Fibroblast of peridontal ligament (primary cell): ENCODE measurements at regions not wholly inside any gene's neighbourhood (a gene's known extent, or its start where the extent isn't known, plus 50 kb on each side); places are given as distances from the start of the nearest gene placed in this dataset.

Experiments
- DNase-seq: peaks from one replicate; pipeline ENCODE4 v3.0.0-alpha.2; 2010; ENCODE audit errors: extremely low read depth

DNA sequence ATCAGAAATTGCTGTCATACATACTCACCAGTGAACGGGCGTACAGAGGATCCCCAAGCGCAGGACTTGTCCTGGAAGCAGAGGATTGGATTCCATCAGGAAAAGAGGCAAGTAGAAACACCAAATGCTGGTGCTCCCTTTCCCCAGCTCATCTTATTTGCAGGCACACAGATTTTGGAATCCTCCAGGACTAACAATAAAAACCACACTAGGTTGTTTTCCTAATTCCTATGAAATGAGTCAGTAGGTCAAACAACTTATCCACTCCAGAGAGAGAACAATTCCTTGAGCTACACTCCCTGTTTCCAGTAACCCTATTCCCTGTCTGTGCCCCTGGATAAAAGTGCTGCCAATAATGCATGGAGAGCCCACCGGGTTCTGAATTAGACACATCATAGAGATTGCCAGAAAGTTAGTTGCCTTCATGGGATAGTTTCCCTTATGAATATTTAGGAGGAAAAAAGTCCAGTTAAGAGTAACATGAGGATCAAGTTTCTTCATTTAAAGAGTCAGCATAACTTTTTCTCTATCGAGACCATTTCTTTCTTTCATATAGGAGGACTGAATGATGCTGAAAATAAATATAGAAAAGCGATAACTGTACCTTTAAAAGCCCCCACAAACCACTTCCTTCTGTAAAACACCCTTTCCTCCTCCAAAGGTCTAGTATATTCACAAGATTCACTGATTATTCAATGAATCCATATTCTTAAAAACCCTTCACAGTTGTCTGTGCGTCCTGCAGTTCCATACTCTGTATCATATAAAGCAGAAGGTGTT lies 178.3 kb upstream of the KLF14 start:
- peak; percentile 89 for DNase-seq

DNA sequence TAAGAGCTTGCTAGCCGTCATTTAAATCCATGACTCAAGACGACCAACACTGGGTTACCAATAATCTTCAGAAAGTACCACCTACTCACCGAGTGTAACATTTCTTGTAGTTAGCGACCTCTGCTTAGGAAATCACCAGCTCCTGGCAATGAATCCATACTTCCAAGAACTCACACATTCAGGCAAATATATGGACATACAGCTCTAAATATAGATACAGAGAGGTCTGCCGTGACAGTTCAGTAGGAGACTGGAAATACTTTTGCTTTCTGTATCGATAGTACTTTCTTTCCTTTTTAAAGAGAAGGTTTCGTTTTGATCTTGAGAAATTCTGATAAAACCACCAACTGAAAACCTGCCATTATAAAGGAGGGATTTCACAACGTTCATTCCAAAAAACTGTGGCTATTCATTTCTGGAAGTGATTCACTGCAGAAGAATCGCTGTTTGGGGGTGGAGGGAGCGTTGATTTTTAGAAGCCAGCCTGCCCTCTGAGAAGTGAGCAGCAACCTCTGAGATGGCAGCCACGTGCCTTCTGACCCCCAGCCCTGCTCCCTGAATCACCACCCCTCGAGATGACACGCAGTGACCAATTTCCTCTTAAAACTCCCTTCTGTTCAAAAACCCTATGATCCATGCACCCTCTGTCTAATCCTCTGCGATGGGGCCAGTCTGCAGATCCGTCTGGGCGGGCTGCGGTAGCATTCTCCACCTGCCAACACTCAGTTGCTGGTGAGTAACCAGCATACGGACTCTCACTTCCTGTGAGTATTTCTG lies 179.0 kb upstream of the KLF14 start:
- peak; percentile 99 for DNase-seq

DNA sequence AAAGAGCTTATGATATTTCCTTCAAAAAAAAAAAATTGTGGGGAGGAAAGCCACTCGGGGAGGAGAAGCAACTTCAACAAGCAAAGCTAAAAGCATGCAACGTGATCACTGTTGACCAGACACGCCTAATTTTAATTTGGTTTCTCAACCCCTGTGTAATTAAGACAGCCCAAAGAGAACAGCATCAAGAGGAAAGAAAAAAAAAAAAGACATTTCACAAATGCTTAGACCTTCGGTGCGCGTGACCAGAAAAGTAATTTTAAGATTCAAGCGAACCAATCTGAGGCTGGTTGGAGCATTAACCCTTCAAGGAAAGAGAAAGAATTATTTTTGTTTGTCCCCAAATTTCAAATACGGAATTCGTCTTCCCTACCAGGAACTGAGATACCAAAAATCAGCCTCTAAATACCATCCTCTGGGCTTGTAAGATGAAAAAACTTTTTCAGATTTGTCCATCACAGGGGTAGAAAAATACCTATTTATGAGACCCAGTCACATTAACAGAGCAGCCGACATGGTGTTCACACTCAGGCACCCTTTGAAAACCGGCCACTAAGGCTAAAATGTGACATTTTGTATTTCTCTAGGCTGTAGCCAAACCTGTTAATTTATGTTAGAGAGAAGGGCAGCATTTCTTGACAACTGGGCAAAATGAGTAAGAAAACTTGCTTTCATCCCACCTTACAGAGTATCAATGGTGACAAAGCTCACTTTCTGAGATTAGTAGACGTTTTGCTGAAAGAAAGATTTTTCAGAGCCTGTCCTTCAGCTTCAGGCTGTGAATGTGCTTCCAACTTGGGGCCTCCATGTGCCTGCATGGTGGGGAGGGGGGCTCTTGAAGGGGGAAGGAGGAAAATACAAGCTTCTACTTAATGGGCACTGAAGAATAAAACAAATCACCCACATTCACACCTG lies 179.9 kb upstream of the KLF14 start:
- DNase-seq = no peak

DNA sequence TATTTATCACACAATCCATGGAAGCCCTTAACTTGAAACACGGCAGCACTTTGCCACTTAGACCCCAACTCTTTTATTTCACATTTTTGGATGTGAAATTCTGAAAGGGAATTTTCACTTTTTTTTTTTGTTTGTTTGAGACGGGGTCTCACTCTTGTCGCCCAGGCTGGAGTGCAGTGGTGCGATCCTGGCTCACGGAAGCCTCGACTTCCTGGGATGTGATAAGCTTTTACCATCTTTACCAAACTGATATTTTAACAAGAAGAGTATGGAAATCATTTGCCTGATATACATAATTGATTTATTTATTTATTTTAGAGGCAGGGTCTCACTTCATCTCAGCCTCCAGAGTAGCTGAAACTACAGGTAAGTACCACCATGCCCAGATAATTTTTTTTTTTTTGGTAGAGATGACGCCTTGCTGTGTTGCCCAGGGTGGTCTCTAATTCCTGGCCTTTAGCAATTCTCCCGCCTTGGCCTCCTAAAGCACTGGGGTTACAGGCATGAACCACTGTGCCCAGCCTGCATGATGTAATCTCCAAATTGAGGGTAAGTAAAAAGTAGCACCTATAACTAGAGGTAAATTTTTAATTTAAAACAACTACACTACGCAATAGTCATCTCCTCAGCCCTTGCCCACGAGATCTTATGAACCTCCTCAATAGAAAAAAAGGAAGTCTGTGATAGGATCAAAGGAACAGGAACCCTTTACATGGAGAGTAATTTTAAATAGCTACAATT lies 180.7 kb upstream of the KLF14 start:
- no peak for DNase-seq

DNA sequence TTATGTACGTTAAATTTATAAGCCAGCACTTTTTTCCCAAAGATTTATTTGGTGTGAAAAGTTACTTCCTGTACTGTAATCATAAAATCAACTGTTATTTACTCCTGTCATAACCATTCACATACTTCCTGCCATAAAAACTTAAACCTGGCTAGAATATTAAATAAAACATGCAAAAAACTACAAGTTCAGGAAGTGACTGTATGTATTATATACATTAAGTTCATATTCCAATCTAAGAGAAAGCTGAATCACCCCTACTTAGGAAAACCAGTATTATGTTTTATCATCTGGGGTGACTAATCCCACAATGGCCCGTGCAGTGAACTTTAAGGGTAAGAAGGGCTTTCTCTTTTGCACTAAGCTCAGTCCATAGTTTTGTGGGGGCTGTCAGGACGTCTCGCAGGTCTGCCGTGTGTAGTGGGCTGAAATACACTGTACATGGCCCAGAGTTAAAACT lies 183.7 kb upstream of the KLF14 start:
- peak; percentile 71 for DNase-seq

DNA sequence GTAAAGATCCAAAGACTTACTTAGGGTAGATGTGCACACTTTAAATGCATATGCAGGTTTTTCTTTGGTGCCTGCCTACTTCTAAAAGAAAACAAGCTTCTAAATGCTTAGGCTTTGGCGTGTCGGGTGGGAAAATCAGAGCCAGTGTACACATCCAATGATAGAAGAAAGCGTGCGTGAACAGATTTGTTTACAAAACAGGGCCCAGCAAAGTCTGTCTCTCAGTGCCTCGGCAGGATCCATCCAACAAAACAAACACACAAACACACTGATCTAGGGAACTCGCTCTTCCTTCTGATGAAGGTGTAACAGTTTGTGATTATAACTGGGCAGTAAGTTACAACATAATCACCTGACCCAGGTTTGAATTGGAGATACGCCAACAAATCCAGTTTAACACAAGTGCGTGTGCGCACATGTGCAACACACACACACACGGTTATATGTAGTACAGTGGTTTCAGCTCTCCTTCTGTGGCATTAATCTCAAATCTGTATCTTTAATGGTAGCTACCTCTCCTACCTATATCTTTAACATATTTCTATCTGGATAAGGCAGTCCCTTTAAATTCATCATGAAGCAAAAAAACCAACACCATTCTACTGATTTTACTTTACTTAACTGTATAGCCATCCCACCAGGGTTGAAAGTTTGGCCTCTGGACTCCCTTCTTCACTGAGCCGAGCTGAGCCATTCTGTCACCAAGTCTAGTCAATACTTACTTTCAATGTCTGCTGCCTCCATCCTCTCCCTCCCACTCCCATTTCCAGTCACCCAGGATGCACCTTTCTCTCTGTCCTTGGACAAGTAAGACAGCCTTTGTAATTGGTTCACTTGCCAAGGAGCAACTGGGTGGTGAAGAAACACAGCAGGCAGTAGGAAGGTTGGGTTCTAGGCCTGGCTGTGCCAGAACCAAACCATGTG lies 184.4 kb upstream of the KLF14 start:
- peak; percentile 50 for DNase-seq

DNA sequence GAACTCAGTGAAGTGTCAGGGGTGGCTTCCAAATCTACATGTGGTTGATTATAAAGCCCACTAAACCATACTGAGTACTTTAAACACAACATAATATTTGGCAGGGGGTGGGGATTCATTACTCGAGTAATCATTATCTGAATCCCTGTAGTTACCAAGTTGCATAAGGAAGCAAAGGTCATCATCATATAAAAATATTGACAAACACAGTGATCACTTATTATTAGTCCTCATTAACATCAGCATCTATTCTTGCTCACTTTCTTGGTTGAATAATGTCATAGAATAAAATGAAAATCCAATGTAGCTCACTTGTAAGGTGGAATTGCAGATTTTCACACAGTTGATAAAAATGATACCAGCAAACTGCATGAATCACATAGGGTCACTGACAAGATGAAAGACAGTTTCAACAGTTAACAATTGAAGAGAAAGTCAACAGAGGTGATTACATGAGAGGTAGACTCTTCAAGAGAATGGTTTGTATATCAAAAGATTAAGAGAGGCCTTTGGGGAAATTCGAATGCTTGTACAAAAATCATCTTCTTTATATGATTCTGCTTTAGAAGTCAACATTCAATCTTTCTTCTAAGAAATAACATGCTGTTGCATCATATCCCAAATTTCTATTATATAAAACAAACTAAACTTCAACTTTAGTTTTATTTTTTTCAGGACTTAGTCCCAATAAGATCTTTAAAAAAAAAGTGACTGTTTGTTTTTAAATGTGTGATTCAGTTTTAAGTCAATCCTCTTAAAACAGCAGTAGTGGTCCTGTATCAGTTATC lies 185.5 kb upstream of the KLF14 start:
- DNase-seq = peak; percentile 40

DNA sequence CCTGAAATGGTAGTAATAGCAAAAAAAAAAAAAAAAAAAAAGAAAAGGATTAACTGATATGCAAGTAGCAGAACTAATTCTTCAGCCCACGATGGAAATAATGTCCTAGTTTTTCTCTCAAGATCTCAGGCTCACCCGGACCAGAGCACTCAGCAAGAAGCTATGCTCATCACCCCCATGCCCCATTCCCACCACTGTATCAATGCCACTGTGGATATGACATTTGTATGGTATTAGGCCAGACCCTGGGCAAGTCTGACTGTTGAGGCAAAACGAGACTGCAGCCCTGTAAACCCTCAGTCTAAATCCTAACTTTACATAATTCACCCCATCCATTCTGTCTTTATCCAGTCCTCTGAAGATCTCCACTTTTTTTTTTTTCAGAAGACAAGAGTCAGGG lies 186.1 kb upstream of the KLF14 start:
- DNase-seq = no peak

DNA sequence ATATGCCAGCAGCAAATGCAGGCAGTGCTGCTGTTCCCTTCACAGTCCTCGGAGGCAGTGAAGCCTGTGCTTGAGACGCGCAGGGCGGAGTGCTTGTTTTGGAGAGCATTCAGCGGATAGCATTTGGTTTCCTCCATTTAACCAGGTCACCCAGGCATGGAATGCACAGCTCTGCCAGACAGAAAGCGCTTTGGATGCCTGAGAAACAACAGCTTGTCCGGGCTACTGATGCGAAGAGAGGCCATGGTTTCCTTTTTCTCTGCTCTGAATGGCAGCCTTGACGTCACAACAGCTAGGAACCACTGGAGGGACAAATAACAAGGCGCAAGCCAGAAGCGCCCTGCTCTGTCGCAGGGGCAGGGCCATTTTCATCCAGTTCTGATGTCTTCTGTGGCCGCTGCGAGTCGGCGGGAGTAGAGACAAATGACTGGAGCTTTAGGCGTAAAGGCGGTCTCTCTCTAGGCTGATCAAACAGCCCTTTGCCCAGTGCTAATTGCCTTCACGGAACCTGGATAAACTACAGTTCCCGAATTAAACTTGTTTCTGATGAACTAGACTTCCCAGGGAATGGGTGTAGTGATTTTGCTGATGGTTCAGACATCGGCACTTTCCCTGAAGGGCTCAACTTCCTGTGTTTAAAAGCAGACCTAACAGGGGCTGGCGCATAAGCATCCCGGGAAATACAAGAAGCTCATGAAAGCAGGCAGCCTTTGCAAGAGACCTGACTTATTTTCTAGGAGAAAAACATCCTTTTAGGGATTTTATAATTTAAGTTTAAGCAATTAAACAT lies 187.6 kb upstream of the KLF14 start:
- DNase-seq = peak; percentile 94

DNA sequence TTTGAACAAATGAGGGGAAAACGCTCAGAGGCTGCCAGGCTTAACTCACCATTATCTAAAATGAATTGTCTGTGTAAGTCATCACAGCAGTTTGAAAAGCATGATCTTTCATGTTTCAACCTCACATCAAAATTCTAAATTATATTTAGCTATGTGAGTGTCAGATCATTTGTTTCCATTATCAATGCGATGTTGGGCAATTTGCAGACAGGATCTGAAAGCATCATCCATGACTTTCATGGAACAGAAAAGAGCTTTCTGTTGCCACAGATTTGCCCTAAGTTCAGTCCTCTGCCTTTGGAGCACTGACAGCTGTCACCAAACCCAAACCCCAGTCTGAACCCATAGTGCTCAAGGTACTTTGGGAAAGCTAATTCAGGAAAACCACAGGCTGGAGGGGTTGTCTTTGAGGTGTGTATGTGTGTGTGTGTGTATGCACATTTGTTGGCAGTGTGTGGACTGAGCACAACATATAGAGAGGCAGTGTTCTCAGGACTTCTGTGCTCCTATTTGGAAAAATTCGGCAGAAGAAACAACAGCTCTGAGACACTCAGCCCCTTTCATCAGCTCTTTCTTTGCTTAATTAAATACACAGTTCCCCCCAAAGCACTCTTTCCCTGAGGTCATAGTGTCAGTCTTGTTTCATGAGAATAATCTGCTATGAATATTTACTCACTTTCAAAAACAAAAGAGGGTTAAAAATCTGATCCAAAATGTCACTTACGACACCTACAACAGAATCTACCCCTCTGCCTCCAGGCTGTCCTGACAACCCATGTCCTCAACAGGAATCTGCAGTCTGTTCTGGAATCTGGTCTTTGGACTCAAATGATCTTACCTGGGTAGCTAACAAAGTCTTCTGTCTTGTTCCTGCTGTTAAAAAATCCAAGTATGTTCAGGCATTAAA lies 188.5 kb upstream of the KLF14 start:
- no peak for DNase-seq

DNA sequence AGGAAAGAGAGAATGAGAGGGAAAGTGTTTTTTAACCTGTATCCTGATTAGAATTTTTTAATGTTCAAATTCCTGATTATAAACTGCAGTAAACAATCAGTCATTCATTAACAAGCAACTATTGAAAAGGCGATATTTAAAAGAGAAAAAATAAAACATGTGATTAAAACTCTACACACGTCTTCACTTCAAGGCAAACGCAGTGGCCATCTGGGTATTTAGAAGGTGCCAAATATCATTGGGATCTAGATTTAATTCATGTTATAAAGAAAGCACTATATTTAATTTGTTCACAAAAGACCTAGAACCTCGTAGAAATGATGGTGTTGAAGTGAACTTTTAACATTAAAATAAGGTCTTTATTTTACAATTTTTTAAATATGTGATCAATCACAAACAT lies 189.4 kb upstream of the KLF14 start:
- no peak for DNase-seq

DNA sequence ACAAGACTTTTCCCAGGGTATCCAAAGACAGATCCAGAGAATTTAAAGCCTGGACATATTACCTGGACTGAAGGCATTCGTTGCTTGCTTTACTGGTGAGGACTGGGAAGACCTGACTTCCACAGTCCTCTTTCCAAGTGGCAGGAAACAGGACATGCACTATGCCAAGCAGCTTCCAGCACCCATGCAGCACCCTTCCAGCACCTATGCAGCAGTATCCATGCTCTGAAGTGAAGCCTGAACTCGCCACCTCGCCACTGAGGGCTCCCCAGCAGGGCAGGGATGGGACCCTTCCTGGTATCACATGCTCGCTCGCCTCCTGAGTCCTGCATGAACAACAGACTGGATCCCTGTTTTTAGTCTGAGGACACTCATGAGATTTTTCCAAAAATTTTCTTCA lies 189.9 kb upstream of the KLF14 start:
- no peak for DNase-seq

DNA sequence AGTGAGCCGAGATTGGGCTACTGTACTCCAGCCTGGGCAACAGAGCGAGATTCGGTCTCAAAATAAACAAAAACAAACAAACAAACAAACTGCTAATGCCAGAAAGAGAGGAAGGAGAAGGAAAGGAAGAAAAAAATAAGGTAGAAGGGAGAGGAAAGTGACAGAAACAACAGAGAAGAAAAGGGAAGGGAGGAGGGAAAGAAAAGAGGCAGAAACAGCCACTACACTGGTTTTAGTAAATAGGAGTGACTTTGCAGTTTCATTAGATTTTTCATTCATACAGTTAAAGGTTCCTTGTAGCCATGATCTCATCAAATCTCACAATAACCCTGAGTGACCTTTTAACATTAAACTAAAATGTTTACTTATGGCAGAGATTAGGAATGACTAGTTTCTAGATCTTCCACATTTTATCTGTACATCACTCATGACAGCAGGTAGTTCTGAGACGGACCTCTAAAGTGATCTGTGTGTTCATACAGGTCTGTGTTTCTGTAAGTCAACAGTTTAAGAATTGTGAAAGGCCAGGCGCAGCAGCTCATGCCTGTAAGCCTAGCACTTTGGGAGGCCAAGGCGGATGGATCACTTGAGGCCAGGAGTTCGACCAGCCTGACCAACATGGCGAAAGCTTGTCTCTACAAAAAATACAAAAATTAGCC lies 191.3 kb upstream of the KLF14 start:
- no peak for DNase-seq

DNA sequence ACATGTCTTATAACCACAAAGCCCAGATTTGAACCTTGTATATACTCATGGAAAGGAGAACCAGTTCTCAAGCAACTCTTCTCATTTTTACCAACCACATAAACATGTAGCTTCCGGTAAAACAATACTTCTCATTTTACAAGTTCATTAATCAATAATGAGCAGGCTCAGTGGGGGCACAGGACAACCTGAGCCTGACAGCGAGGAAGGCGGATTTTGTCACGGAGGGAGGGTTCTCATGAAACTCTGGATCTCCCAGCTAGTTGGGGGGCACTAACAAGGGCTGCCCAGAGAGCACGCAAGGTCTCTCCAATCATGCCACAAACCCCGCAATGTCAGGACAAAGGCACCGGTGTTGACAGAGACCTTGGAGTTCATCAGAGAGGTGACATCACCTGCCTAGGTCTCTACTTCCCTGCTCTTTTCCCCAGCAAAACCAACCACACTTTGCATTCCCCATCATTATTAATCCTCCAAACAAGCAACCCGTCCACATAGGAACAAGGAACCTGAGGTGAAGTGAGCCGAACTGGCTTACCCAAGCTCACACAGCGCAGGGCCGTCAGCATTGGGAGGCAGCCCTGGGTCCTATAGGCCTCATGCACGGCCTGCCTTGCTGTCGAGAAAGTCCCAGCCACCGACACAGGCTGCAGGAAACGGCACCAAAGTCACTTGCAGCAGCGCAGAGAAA lies 192.1 kb upstream of the KLF14 start:
- DNase-seq = no peak

DNA sequence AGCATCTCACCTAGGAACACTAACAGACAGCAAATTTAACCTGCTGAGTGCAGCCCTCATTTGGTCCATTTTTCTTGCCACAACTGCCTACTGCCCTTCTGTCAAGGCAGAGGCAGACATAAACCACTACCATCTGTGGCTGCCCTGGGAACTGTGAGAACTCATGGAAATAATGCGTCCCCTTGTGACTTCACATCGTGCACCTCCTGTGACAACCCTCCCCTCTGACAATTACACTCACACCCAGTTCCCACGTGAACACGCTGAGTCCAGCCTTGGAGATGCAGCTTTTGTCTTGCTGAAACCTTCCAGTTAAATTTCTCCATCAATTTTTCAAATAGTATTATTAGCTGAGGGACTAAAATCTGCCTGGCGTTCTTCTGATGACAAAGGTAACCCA lies 193.1 kb upstream of the KLF14 start:
- DNase-seq = no peak

DNA sequence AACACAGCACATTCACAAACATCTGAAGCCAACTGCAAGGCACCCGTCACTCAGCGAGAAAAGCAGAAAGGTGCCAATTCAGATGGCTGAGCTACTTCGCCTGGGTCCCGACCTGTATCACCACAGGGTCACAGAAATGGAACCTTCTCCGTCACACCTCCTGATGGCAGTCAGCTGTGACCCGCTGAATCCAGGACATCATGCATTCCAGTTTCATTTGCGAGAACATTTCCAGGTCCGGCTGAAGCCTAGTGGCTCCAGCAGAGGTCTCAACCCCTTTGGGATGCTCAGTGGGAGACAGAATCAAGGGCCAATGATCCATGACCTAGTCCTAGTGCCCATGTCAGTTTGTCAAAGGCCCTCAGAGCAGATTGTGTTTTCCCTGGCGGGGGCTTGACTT lies 193.6 kb upstream of the KLF14 start:
- DNase-seq = no peak
